K562 (cell line): ENCODE measurements at regions not wholly inside any gene's neighbourhood (a gene's known extent, or its start where the extent isn't known, plus 50 kb on each side); places are given as distances from the start of the nearest gene placed in this dataset.

Source experiments
- ATAC-seq: fragments of 200-7000 bp; cut with Tn5 transposase; 3 replicates; pipeline ENCODE4 v1.9.1; 2020; ENCODE audit warnings: moderate library complexity
- BruUV-seq: library from RNA; stranded (reverse); fragments of 400-500 nt; replicated peaks from 2 replicates; lab custom pipeline; 2021; lab: Mats Ljungman, UMichigan
- CTCF ChIA-PET: fragments of 300-600 bp; formaldehyde crosslinking; extraction: SDS; loops from one replicate; lab custom pipeline; 2021; ENCODE audit warnings: low intra/inter-chr PET ratio; lab: Yijun Ruan, JAX
- POLR2A ChIA-PET: fragments of 300-600, 350-650 bp; sonication (Branson Sonifier 250); formaldehyde crosslinking; extraction: SDS; loops from one replicate; lab custom pipeline; 2021; ENCODE audit warnings: antibody characterized with exemption, inconsistent platforms; lab: Yijun Ruan, JAX
- DNase-seq, 4 experiments: peaks; one replicate each; pipeline versions ENCODE4 v3.0.0 to v3.0.0-alpha.2; 2011 to 2018; ENCODE audit warnings: low spot score in 3 of 4, mixed read lengths in 3 of 4; ENCODE audit errors: extremely low read depth in 1 of 4
- FAIRE-seq: peaks from 2 replicates; lab custom pipeline; 2011; peaks lifted over from hg19 to GRCh38; lab: Jason Lieb, UNC
- H2AFZ ChIP-seq: 2 replicates; pipeline ENCODE4 v1.6.0; 2011; ENCODE audit warnings: low read depth, low read length, control low read depth, inconsistent platforms
- H3K27ac ChIP-seq: fragments of 200-600 bp; 3 replicates; pipeline ENCODE4 v1.8.0; 2011; ENCODE audit warnings: low read depth, mild to moderate bottlenecking, control low read depth, inconsistent platforms, low read length, moderate library complexity, mixed read lengths; ENCODE audit errors: extremely low read depth
- H3K27me3 ChIP-seq, 2 experiments: fragments of 300-600 bp in 1 of 2; 2 replicates in 1 of 2; 3 replicates in 1 of 2; pipeline versions ENCODE4 v1.6.0 to v1.8.0; 2011; ENCODE audit warnings: inconsistent platforms in 2 of 2, low read length in 2 of 2, mild to moderate bottlenecking in 1 of 2, mixed read lengths in 1 of 2, moderate library complexity in 1 of 2; ENCODE audit not compliant: control insufficient read depth in 2 of 2, insufficient read depth in 2 of 2
- H3K36me3 ChIP-seq: fragments of 300-600 bp; 3 replicates; pipeline ENCODE4 v1.8.0; 2011; ENCODE audit warnings: mild to moderate bottlenecking, low read length, inconsistent platforms; ENCODE audit not compliant: control insufficient read depth, insufficient read depth
- H3K4me1 ChIP-seq, 2 experiments: fragments of 200-600 bp in 1 of 2; replicated peaks in 1 of 2; 2 replicates in 1 of 2; 3 replicates in 1 of 2; pipeline versions ENCODE4 v1.5.1 to v1.8.0; 2011; ENCODE audit warnings: inconsistent platforms in 2 of 2, low read length in 2 of 2, mild to moderate bottlenecking in 1 of 2, mixed read lengths in 1 of 2, moderate library complexity in 1 of 2; ENCODE audit not compliant: control insufficient read depth in 2 of 2, insufficient read depth in 2 of 2
- H3K4me2 ChIP-seq: 2 replicates; pipeline ENCODE4 v1.6.1; 2011; ENCODE audit warnings: low read length, control low read depth, inconsistent platforms, mixed read lengths; ENCODE audit not compliant: insufficient read depth
- H3K4me3 ChIP-seq: fragments of 200-600 bp; sonication (generic), shearing (Covaris generic); 2 replicates; pipeline ENCODE4 v1.5.1; 2016; ENCODE audit warnings: control low read depth, inconsistent platforms
- H3K79me2 ChIP-seq: fragments of 200-600 bp; 3 replicates; pipeline ENCODE4 v1.8.0; 2011; ENCODE audit warnings: low read length, inconsistent platforms; ENCODE audit not compliant: control insufficient read depth, insufficient read depth
- H3K9ac ChIP-seq, 2 experiments: 2 replicates each; pipeline versions ENCODE4 v1.6.0 to v1.6.1; 2011; ENCODE audit warnings: low read depth in 2 of 2, low read length in 2 of 2, control low read depth in 1 of 2, inconsistent platforms in 1 of 2, mild to moderate bottlenecking in 1 of 2, mixed read lengths in 1 of 2; ENCODE audit not compliant: insufficient read depth in 1 of 2
- H3K9me1 ChIP-seq: one replicate; pipeline ENCODE4 v1.6.0; 2011; ENCODE audit warnings: inconsistent platforms, mild to moderate bottlenecking, low read length, moderate library complexity; ENCODE audit not compliant: control insufficient read depth, insufficient read depth
- H3K9me3 ChIP-seq: replicated peaks from 2 replicates; pipeline ENCODE4 v1.5.1; 2011; ENCODE audit warnings: low read depth, low read length, inconsistent platforms; ENCODE audit not compliant: control insufficient read depth, insufficient read depth
- H4K20me1 ChIP-seq: replicated peaks from 2 replicates; pipeline ENCODE4 v1.6.1; 2011; ENCODE audit warnings: low read length, inconsistent platforms, mixed read lengths; ENCODE audit not compliant: control insufficient read depth, insufficient read depth
- FOXJ2 ChIP-seq: fragments of 200-800 bp; sonication (Bioruptor generic); IDR thresholded peaks from 2 replicates; pipeline ENCODE4 v1.6.1; 2016; ENCODE audit warnings: missing genetic modification characterization, missing compliant biosample characterization
- HDAC2 ChIP-seq: fragments of 450-650 bp; IDR thresholded peaks from 2 replicates; pipeline ENCODE4 v1.6.1; 2016; ENCODE audit warnings: mild to moderate bottlenecking
- IFI16 ChIP-seq: fragments of 250-450 bp; sonication (Bioruptor Pico); IDR thresholded peaks from 2 replicates; pipeline ENCODE4 v2.1.2; 2022; ENCODE audit warnings: mild to moderate bottlenecking, inconsistent platforms
- MXD1 ChIP-seq: fragments of 250-450 bp; sonication (Bioruptor Pico); IDR thresholded peaks from 2 replicates; pipeline ENCODE4 v1.8.0; 2021; ENCODE audit warnings: borderline replicate concordance, mild to moderate bottlenecking, moderate library complexity; ENCODE audit not compliant: poor library complexity, severe bottlenecking
- POLR2A ChIP-seq: fragments of 450-650 bp; conservative IDR thresholded peaks from 2 replicates; pipeline ENCODE4 v1.6.1; 2016
- TAF1 ChIP-seq: IDR thresholded peaks from 2 replicates; pipeline ENCODE4 v1.6.1; 2011; ENCODE audit warnings: mild to moderate bottlenecking, low read length, moderate library complexity; ENCODE audit not compliant: insufficient read depth, control insufficient read depth, severe bottlenecking; ENCODE audit errors: extremely low read depth
- WGBS: fragments of 100-300 bp; shearing (Covaris generic); methylation state at CpG from one replicate; pipeline ENCODE4 v1.1.6; 2016; ENCODE audit warnings: low coverage, mixed read lengths; ENCODE audit not compliant: insufficient coverage; ENCODE audit errors: missing lambda C conversion rate; 5-methylcytosine and 5-hydroxymethylcytosine counted together
- in situ Hi-C: fragments of 300-500 bp; cut with MboI; formaldehyde crosslinking; loops from 4 replicates; pipeline ENCODE4 v1.15.0; 2018; ENCODE audit warnings: inconsistent platforms, mixed read lengths
- intact Hi-C: fragments of 100-400 bp; cut with micrococcal nuclease; formaldehyde crosslinking; loops from 2 replicates; pipeline ENCODE4 v1.14.2; 2022

GRCh38 chr14:101289230-101289690 lies 272.0 kb upstream of the DIO3 start:
- in situ Hi-C loops: no loop called here
- H3K27me3 ChIP-seq: peaks cover 0 to 58% of the 10 kb centered on the region in 2 experiments; a peak in 2 of 5 replicates
- no peaks in the 10 kb centered on the region for H3K9me3 ChIP-seq
- POLR2A ChIA-PET: interaction anchor here (0.6 kb wide), 1 partner anchor 237 kb away, joined by 3 read pairs; no protein-coding TSS in a partner anchor
- FAIRE-seq: no peak
- WGBS: 2% methylated on average over 13 of the region's 13 CpGs
- no peak overlapping the region for H3K27ac ChIP-seq
- BruUV-seq: no TSS peak
- H2AFZ ChIP-seq: no peak overlapping the region
- DNase-seq: no peak
- CTCF ChIA-PET: no interaction called here
- no peak overlapping the region for H3K4me3 ChIP-seq
- intact Hi-C loops: no loop called here
- no peaks in the 10 kb centered on the region for H3K4me1 ChIP-seq
- no peaks in the 10 kb centered on the region; the same call in 1 of the 2 replicates for H4K20me1 ChIP-seq
- no peak overlapping the region for H3K9ac ChIP-seq
- no peak overlapping the region for H3K4me2 ChIP-seq
- no peak for ATAC-seq
- no peak for TF ChIP-seq HDAC2
- TF ChIP-seq FOXJ2 (tag): no peak
- TF ChIP-seq MXD1 (CRISPR knock-in tag): no peak
- TF ChIP-seq TAF1: no peak
- no peaks in the 10 kb centered on the region for H3K9me1 ChIP-seq
- no peaks in the 10 kb centered on the region for H3K79me2 ChIP-seq
- H3K36me3 ChIP-seq: no peaks in the 10 kb centered on the region

- FAIRE-seq (no peak), DNase-seq (no peak), ATAC-seq (no peak)
- H3K27ac ChIP-seq: no peak overlapping the region
- H3K4me3 ChIP-seq: no peak overlapping the region
- POLR2A ChIA-PET: no interaction called here
- no peak overlapping the region for H3K4me2 ChIP-seq
- BruUV-seq: no TSS peak
- no peaks in the 10 kb centered on the region; the same call in 1 of the 2 replicates for H4K20me1 ChIP-seq
- intact Hi-C loops (no loop called here), in situ Hi-C loops (no loop called here)
- WGBS: 5% methylated on average over 4 of the region's 7 CpGs
- no peaks in the 10 kb centered on the region for H3K9me1 ChIP-seq
- H3K4me1 ChIP-seq: no peaks in the 10 kb centered on the region
- no peak for TF ChIP-seq POLR2A
- TF ChIP-seq IFI16 (CRISPR knock-in tag): no peak
- no peak overlapping the region for H2AFZ ChIP-seq
- CTCF ChIA-PET: no interaction called here
- H3K79me2 ChIP-seq: no peaks in the 10 kb centered on the region
- H3K36me3 ChIP-seq: no peaks in the 10 kb centered on the region
- peaks cover 0 to 52% of the 10 kb centered on the region in 2 experiments; a peak in 2 of 5 replicates for H3K27me3 ChIP-seq
- no peak overlapping the region for H3K9ac ChIP-seq
- no peaks in the 10 kb centered on the region for H3K9me3 ChIP-seq
Measured at GRCh38 chr14:101289911-101290310, 271.4 kb upstream of the DIO3 start.
